PC-3 (cell line): ENCODE measurements at regions not wholly inside any gene's neighbourhood (a gene's known extent, or its start where the extent isn't known, plus 50 kb on each side); places are given as distances from the start of the nearest gene placed in this dataset.

ENCODE experiments used
- ATAC-seq: fragments of 200-7000 bp; cut with Tn5 transposase; 2 replicates; pipeline ENCODE4 v1.9.1; 2020; ENCODE audit warnings: mild to moderate bottlenecking, moderate library complexity
- BruUV-seq: library from RNA; stranded (reverse); fragments of 400-500 nt; replicated peaks from 2 replicates; lab custom pipeline; 2021; lab: Mats Ljungman, UMichigan
- CTCF ChIA-PET: fragments of 300-600 bp; sonication (Branson Sonifier 250); formaldehyde crosslinking; loops from one replicate; lab custom pipeline; 2022; ENCODE audit warnings: antibody characterized with exemption; lab: Charles Lee
- POLR2A ChIA-PET: fragments of 300-600 bp; sonication (Branson Sonifier 250); formaldehyde crosslinking; loops from one replicate; lab custom pipeline; 2022; ENCODE audit warnings: antibody characterized with exemption; ENCODE audit not compliant: unreplicated experiment; lab: Charles Lee
- DNase-seq: peaks from one replicate; pipeline ENCODE4 v3.0.0-alpha.2; 2015
- H2AFZ ChIP-seq: fragments of 300-600 bp; sonication (generic); 2 replicates; pipeline ENCODE4 v1.6.0; 2016; ENCODE audit warnings: antibody characterized with exemption, low read length
- H3F3A ChIP-seq: fragments of 300-600 bp; sonication (generic); one replicate; pipeline ENCODE4 v1.6.0; 2017; ENCODE audit warnings: antibody characterized with exemption, low read length, control low read depth, mild to moderate bottlenecking; ENCODE audit not compliant: unreplicated experiment
- H3K27ac ChIP-seq: fragments of 300-600 bp; sonication (generic); 2 replicates; pipeline ENCODE4 v1.5.1; 2016; ENCODE audit warnings: mild to moderate bottlenecking, low read length
- H3K27me3 ChIP-seq: fragments of 300-600 bp; sonication (generic); 2 replicates; pipeline ENCODE4 v1.6.1; 2016; ENCODE audit warnings: low read length, mixed read lengths
- H3K36me3 ChIP-seq: fragments of 300-600 bp; sonication (generic); 2 replicates; pipeline ENCODE4 v1.6.1; 2016; ENCODE audit warnings: low read depth, mixed run types, low read length, mixed read lengths
- H3K4me1 ChIP-seq: fragments of 300-600 bp; sonication (generic); 2 replicates; pipeline ENCODE4 v1.5.1; 2016; ENCODE audit warnings: low read length; ENCODE audit not compliant: insufficient read depth
- H3K4me2 ChIP-seq: fragments of 300-600 bp; sonication (generic); 2 replicates; pipeline ENCODE4 v1.6.0; 2016; ENCODE audit warnings: low read length
- H3K4me3 ChIP-seq: fragments of 300-600 bp; sonication (generic); 2 replicates; pipeline ENCODE4 v1.5.1; 2016; ENCODE audit warnings: mild to moderate bottlenecking, low read length, mixed read lengths
- H3K79me2 ChIP-seq: fragments of 300-600 bp; sonication (generic); 2 replicates; pipeline ENCODE4 v1.6.1; 2017; ENCODE audit warnings: low read length, mixed read lengths
- H3K9ac ChIP-seq: fragments of 300-600 bp; sonication (generic); 2 replicates; pipeline ENCODE4 v1.6.0; 2016; ENCODE audit warnings: mild to moderate bottlenecking, low read length
- H3K9me2 ChIP-seq: fragments of 300-600 bp; sonication (generic); replicated peaks from 2 replicates; pipeline ENCODE4 v1.6.1; 2016; ENCODE audit warnings: mixed run types, low read length, mixed read lengths
- H3K9me3 ChIP-seq: fragments of 300-600 bp; sonication (generic); 2 replicates; pipeline ENCODE4 v1.6.1; 2016; ENCODE audit warnings: low read length, mixed read lengths
- H4K20me1 ChIP-seq: fragments of 300-600 bp; sonication (generic); 2 replicates; pipeline ENCODE4 v1.6.1; 2016; ENCODE audit warnings: low read length, mixed read lengths
- CTCF ChIP-seq: fragments of 300-600 bp; sonication (generic); conservative IDR thresholded peaks from 2 replicates; pipeline ENCODE4 v1.5.1; 2017; ENCODE audit warnings: antibody characterized with exemption, low read depth, mild to moderate bottlenecking, low read length
- EZH2 ChIP-seq: fragments of 300-600 bp; sonication (generic); IDR thresholded peaks from one replicate; pipeline ENCODE4 v1.6.1; 2017; ENCODE audit warnings: antibody characterized with exemption, mild to moderate bottlenecking, low read length; ENCODE audit not compliant: unreplicated experiment
- EZH2phosphoT487 ChIP-seq: fragments of 300-600 bp; sonication (generic); IDR thresholded peaks from 2 replicates; pipeline ENCODE4 v1.6.1; 2018; ENCODE audit warnings: mild to moderate bottlenecking, antibody characterized with exemption, low read length, borderline replicate concordance
- intact Hi-C: fragments of 100-400 bp; cut with micrococcal nuclease; formaldehyde crosslinking; loops from 2 replicates; pipeline ENCODE4 v1.9.0; 2023

GRCh38 chr7:41257660-41258059 lies 445.2 kb downstream of the INHBA start:
- Histone ChIP-seq H3K9me3 (no peaks in the 10 kb centered on the region), H4K20me1 (no peaks in the 10 kb centered on the region), H3K27ac (no peak overlapping the region), H3K4me2 (no peak overlapping the region), H3K4me3 (no peak overlapping the region), H2AFZ (no peak overlapping the region), H3K79me2 (no peaks in the 10 kb centered on the region), H3F3A (no peaks in the 10 kb centered on the region), H3K36me3 (no peaks in the 10 kb centered on the region), H3K27me3 (no peaks in the 10 kb centered on the region), H3K4me1 (no peaks in the 10 kb centered on the region), H3K9ac (no peak overlapping the region), H3K9me2 (no peaks in the 10 kb centered on the region)
- no peak for TF ChIP-seq CTCF
- TF ChIP-seq EZH2, result no peak
- no peak for TF ChIP-seq EZH2phosphoT487
- CTCF ChIA-PET, result no interaction called here
- no peak for DNase-seq
- intact Hi-C loops, result no loop called here
- POLR2A ChIA-PET, result no interaction called here
- no TSS peak for BruUV-seq
- ATAC-seq, result no peak

GRCh38 chr7:41256186-41256945 lies 446.5 kb downstream of the INHBA start:
- intact Hi-C loops, result no loop called here
- BruUV-seq, result no TSS peak
- no peaks in the 10 kb centered on the region for H3F3A ChIP-seq
- H3K4me1 ChIP-seq, result no peaks in the 10 kb centered on the region
- no peaks in the 10 kb centered on the region for H3K36me3 ChIP-seq
- ATAC-seq (no peak), DNase-seq (no peak)
- no peak overlapping the region for H2AFZ ChIP-seq
- CTCF ChIA-PET, result no interaction called here
- H3K27ac ChIP-seq, result no peak overlapping the region
- no peaks in the 10 kb centered on the region for H3K9me2 ChIP-seq
- H3K79me2 ChIP-seq, result no peaks in the 10 kb centered on the region
- H3K4me3 ChIP-seq, result no peak overlapping the region
- H4K20me1 ChIP-seq, result no peaks in the 10 kb centered on the region
- no peaks in the 10 kb centered on the region for H3K9me3 ChIP-seq
- no peaks in the 10 kb centered on the region for H3K27me3 ChIP-seq
- POLR2A ChIA-PET, result no interaction called here
- no peak overlapping the region for H3K4me2 ChIP-seq
- TF ChIP-seq EZH2 (no peak), CTCF (no peak)
- H3K9ac ChIP-seq, result no peak overlapping the region

- H3K4me3 ChIP-seq, result no peak overlapping the region
- H3K27me3 ChIP-seq, result no peaks in the 10 kb centered on the region
- H3K36me3 ChIP-seq, result no peaks in the 10 kb centered on the region; the same call in 1 of the 2 replicates
- no TSS peak for BruUV-seq
- intact Hi-C loops, result no loop called here
- H3K27ac ChIP-seq, result no peak overlapping the region
- TF ChIP-seq EZH2, result no peak
- TF ChIP-seq CTCF, result no peak
- TF ChIP-seq EZH2phosphoT487, result no peak
- no peaks in the 10 kb centered on the region for H3K79me2 ChIP-seq
- H3K4me2 ChIP-seq, result no peak overlapping the region
- ChIA-PET POLR2A (no interaction called here), CTCF (no interaction called here)
- ATAC-seq (no peak), DNase-seq (no peak)
- no peak overlapping the region for H2AFZ ChIP-seq
- no peaks in the 10 kb centered on the region for H3F3A ChIP-seq
- no peaks in the 10 kb centered on the region for H3K9me2 ChIP-seq
- no peaks in the 10 kb centered on the region for H4K20me1 ChIP-seq
- no peaks in the 10 kb centered on the region for H3K4me1 ChIP-seq
- no peak overlapping the region for H3K9ac ChIP-seq
- no peaks in the 10 kb centered on the region for H3K9me3 ChIP-seq
These were observed 447.2 kb downstream of the INHBA start for GRCh38 chr7:41255716-41256115.
